GM21619 (cell line): ENCODE measurements at regions not wholly inside any gene's neighbourhood (a gene's known extent, or its start where the extent isn't known, plus 50 kb on each side); places are given as distances from the start of the nearest gene placed in this dataset.

Experiments used
- ATAC-seq: cut with Tn5 transposase; IDR thresholded peaks from one replicate; pipeline ENCODE4 v1.9.1; 2021; ENCODE audit not compliant: unreplicated experiment

GRCh38 chr5:56358703-56359681, 125.9 kb upstream of the ANKRD55 start:
- no peak for ATAC-seq

- ATAC-seq: no peak
Measured at GRCh38 chr5:56358046-56358445, 124.9 kb upstream of the ANKRD55 start.

GRCh38 chr5:56357426-56357825, 124.3 kb upstream of the ANKRD55 start:
- ATAC-seq: no peak

- ATAC-seq: no peak
Measured at GRCh38 chr5:56356836-56357160, 123.7 kb upstream of the ANKRD55 start.

- ATAC-seq: no peak
Measured at GRCh38 chr5:56356121-56356835, 123.1 kb upstream of the ANKRD55 start.

GRCh38 chr5:56354836-56355235, 121.7 kb upstream of the ANKRD55 start:
- no peak for ATAC-seq

GRCh38 chr5:56352808-56353590, 119.9 kb upstream of the ANKRD55 start:
- no peak for ATAC-seq

- no peak for ATAC-seq
Measured at GRCh38 chr5:56350597-56351170, 117.6 kb upstream of the ANKRD55 start.

GRCh38 chr5:56350011-56350596, 117.0 kb upstream of the ANKRD55 start:
- no peak for ATAC-seq

GRCh38 chr5:56349461-56349860, 116.3 kb upstream of the ANKRD55 start:
- ATAC-seq: no peak

- ATAC-seq: no peak
Measured at GRCh38 chr5:56346741-56347535, 113.8 kb upstream of the ANKRD55 start.

- ATAC-seq: no peak
Measured at GRCh38 chr5:56346044-56346710, 113.0 kb upstream of the ANKRD55 start.

- ATAC-seq: no peak
Measured at GRCh38 chr5:56345352-56345751, 112.2 kb upstream of the ANKRD55 start.

GRCh38 chr5:56344594-56344993, 111.5 kb upstream of the ANKRD55 start:
- no peak for ATAC-seq

GRCh38 chr5:56343988-56344387, 110.9 kb upstream of the ANKRD55 start:
- no peak for ATAC-seq

GRCh38 chr5:56342616-56343015, 109.5 kb upstream of the ANKRD55 start:
- no peak for ATAC-seq

- no peak for ATAC-seq
Measured at GRCh38 chr5:56340196-56340980, 107.3 kb upstream of the ANKRD55 start.

GRCh38 chr5:56339732-56340131, 106.6 kb upstream of the ANKRD55 start:
- ATAC-seq: no peak
